Breast epithelium (tissue), 3 donors: ENCODE measurements at regions not wholly inside any gene's neighbourhood (a gene's known extent, or its start where the extent isn't known, plus 50 kb on each side); places are given as distances from the start of the nearest gene placed in this dataset.

Experiments used
- POLR2A ChIP-seq: fragments of 450-650 bp; IDR thresholded peaks from one replicate; pipeline ENCODE4 v1.6.1; 2016; ENCODE audit warnings: antibody characterized with exemption, mild to moderate bottlenecking, moderate library complexity
- POLR2AphosphoS5 ChIP-seq, 3 donors: sonication (generic); formaldehyde crosslinking; IDR thresholded peaks; one replicate each; pipeline ENCODE4 v1.6.1; 2017; ENCODE audit warnings: antibody characterized with exemption in 3 of 3
- TF ChIP-seq, protein P1 (sequence below), 3 donors: fragments of 450-650 bp; IDR thresholded peaks; one replicate each; pipeline ENCODE4 v1.5.1; 2016 to 2017; ENCODE audit warnings: antibody characterized with exemption in 3 of 3, mild to moderate bottlenecking in 3 of 3, moderate library complexity in 3 of 3

DNA sequence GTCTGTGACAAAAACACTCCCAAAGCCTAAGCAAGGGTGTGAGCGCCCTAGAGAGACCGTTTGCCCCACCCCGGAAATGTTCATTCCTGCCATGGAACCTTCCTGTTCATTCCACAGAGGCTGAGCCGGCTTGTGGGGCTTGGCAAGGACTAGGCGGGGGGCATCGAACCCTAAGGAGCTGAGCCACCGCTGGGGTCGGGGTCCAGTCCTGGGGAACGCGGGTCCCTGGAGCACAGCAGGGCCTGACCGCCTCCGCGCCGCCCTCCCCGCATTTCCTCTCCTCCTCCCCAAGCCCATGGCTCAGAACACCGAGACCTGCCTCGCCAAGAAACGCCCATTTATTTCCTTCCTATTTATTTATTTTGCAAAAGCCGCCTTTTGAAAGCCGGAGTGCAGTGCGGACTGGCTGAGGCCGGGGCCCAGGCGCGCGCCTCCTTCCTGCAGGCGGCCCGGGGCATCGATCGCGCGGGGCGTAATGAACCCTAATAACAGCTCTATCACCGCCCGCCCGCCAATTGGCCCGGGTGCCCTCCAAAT, 228.9 kb upstream of the IRX4 start:
- no peak for TF ChIP-seq POLR2A
- TF ChIP-seq, protein P1, sequence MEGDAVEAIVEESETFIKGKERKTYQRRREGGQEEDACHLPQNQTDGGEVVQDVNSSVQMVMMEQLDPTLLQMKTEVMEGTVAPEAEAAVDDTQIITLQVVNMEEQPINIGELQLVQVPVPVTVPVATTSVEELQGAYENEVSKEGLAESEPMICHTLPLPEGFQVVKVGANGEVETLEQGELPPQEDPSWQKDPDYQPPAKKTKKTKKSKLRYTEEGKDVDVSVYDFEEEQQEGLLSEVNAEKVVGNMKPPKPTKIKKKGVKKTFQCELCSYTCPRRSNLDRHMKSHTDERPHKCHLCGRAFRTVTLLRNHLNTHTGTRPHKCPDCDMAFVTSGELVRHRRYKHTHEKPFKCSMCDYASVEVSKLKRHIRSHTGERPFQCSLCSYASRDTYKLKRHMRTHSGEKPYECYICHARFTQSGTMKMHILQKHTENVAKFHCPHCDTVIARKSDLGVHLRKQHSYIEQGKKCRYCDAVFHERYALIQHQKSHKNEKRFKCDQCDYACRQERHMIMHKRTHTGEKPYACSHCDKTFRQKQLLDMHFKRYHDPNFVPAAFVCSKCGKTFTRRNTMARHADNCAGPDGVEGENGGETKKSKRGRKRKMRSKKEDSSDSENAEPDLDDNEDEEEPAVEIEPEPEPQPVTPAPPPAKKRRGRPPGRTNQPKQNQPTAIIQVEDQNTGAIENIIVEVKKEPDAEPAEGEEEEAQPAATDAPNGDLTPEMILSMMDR (IDR thresholded peaks at IDR 0.05): no peak
- no peak for TF ChIP-seq POLR2AphosphoS5 (IDR thresholded peaks at IDR 0.05)
